HL-60 (cell line): ENCODE measurements at regions not wholly inside any gene's neighbourhood (a gene's known extent, or its start where the extent isn't known, plus 50 kb on each side); places are given as distances from the start of the nearest gene placed in this dataset.

Experiments
- CTCF ChIP-seq: IDR thresholded peaks from one replicate; pipeline ENCODE4 v1.5.1; 2011; ENCODE audit warnings: low read length, control low read depth, inconsistent platforms; ENCODE audit not compliant: insufficient read depth
- POLR2AphosphoS5 ChIP-seq: IDR thresholded peaks from 2 replicates; pipeline ENCODE4 v1.6.1; 2012; ENCODE audit warnings: low read depth
- REST ChIP-seq: IDR thresholded peaks from 2 replicates; pipeline ENCODE4 v1.6.1; 2012; ENCODE audit warnings: low read depth; ENCODE audit not compliant: insufficient replicate concordance

- no peak for TF ChIP-seq CTCF
- TF ChIP-seq POLR2AphosphoS5: no peak
- no peak for TF ChIP-seq REST
These were observed 87.1 kb upstream of the CACNA1E start for GRCh38 chr1:181396171-181396670.
